ENCODE measurements at regions not wholly inside any gene's neighbourhood (a gene's known extent, or its start where the extent isn't known, plus 50 kb on each side); places are given as distances from the start of the nearest gene placed in this dataset.
A peak's percentile ranks its signal among the peaks of the same experiment; 100 is the strongest.

- no peak for DNase-seq
Measured at GRCh38 chr2:18503376-18504228, 56.9 kb downstream of the RDH14 start.

- DNase-seq: no peak
Measured at GRCh38 chr2:18502142-18502541, 58.3 kb downstream of the RDH14 start.

GRCh38 chr2:18501729-18502128 lies 58.7 kb downstream of the RDH14 start:
- no peak for DNase-seq

GRCh38 chr2:18501156-18501555 lies 59.3 kb downstream of the RDH14 start:
- DNase-seq: no peak

- no peak for DNase-seq
Measured at GRCh38 chr2:18500333-18500732, 60.1 kb downstream of the RDH14 start.

GRCh38 chr2:18498531-18498930 lies 61.9 kb downstream of the RDH14 start:
- DNase-seq: peak in 1 of 3 experiments; percentile 61

- DNase-seq: no peak
Measured at GRCh38 chr2:18496516-18496915, 63.9 kb downstream of the RDH14 start.

GRCh38 chr2:18495058-18495457 lies 65.4 kb downstream of the RDH14 start:
- no peak for DNase-seq

- no peak for DNase-seq
Measured at GRCh38 chr2:18492721-18493120, 67.7 kb downstream of the RDH14 start.

- no peak for DNase-seq
Measured at GRCh38 chr2:18491577-18491976, 68.9 kb downstream of the RDH14 start.

- no peak for DNase-seq
Measured at GRCh38 chr2:18490901-18491300, 69.6 kb downstream of the RDH14 start.

- DNase-seq: no peak
Measured at GRCh38 chr2:18487106-18487913, 73.1 kb downstream of the RDH14 start.

GRCh38 chr2:18484625-18485024 lies 75.8 kb downstream of the RDH14 start:
- no peak for DNase-seq

GRCh38 chr2:18483896-18484295 lies 76.6 kb downstream of the RDH14 start:
- no peak for DNase-seq

- DNase-seq: no peak
Measured at GRCh38 chr2:18482666-18483065, 77.8 kb downstream of the RDH14 start.

- DNase-seq: no peak
Measured at GRCh38 chr2:18479947-18480369, 80.5 kb downstream of the RDH14 start.

- DNase-seq: peak in 2 of 3 experiments; percentile 18 to 54
Measured at GRCh38 chr2:18477293-18477692, 83.2 kb downstream of the RDH14 start.

- no peak for DNase-seq
Measured at GRCh38 chr2:18476484-18476883, 84.0 kb downstream of the RDH14 start.

- no peak for DNase-seq
Measured at GRCh38 chr2:18475884-18476283, 84.6 kb downstream of the RDH14 start.

GRCh38 chr2:18474700-18475099 lies 85.8 kb downstream of the RDH14 start:
- no peak for DNase-seq

- peak in 1 of 3 experiments; percentile 24 for DNase-seq
Measured at GRCh38 chr2:18473241-18474181, 86.9 kb downstream of the RDH14 start.

GRCh38 chr2:18467749-18468360 lies 92.6 kb downstream of the RDH14 start:
- no peak for DNase-seq

Measured in NCI-H1417 (cell line).